Esophagus muscularis mucosa (tissue), 4 donors: ENCODE measurements at regions not wholly inside any gene's neighbourhood (a gene's known extent, or its start where the extent isn't known, plus 50 kb on each side); places are given as distances from the start of the nearest gene placed in this dataset.

Experiments used
- DNase-seq: peaks from one replicate; pipeline ENCODE4 v3.0.0-alpha.2; 2017; ENCODE audit errors: extremely low spot score
- H3K27ac ChIP-seq, 4 donors: fragments of 200-600 bp; sonication (generic); replicated peaks in 1 of 4; 1 replicate in 3 of 4; 2 replicates in 1 of 4; pipeline ENCODE4 v1.5.1; 2016 to 2019; ENCODE audit warnings: mild to moderate bottlenecking in 1 of 4
- H3K27me3 ChIP-seq, 4 donors: fragments of 200-600 bp; sonication (generic); one replicate each; pipeline versions ENCODE4 v1.5.1 to v1.6.0; 2016 to 2019
- H3K36me3 ChIP-seq, 4 donors: fragments of 200-600 bp; sonication (generic); one replicate each; pipeline ENCODE4 v1.5.1; 2016 to 2019
- H3K4me1 ChIP-seq, 4 donors: fragments of 200-600 bp; sonication (generic); one replicate each; pipeline ENCODE4 v1.5.1; 2016 to 2019
- H3K4me3 ChIP-seq, 4 donors: fragments of 200-600 bp; sonication (generic); 1 replicate in 2 of 4; 2 replicates in 2 of 4; pipeline ENCODE4 v1.5.1; 2016 to 2019; ENCODE audit warnings: mild to moderate bottlenecking in 4 of 4, moderate library complexity in 1 of 4
- H3K9me3 ChIP-seq, 4 donors: fragments of 200-600 bp; sonication (generic); 1 replicate in 3 of 4; 2 replicates in 1 of 4; pipeline ENCODE4 v1.5.1; 2016 to 2019
- EP300 ChIP-seq: sonication (generic); formaldehyde crosslinking; IDR thresholded peaks from one replicate; pipeline ENCODE4 v1.6.1; 2017; ENCODE audit warnings: antibody characterized with exemption
- POLR2A ChIP-seq: fragments of 450-650 bp; IDR thresholded peaks from one replicate; pipeline ENCODE4 v1.6.1; 2017; ENCODE audit warnings: antibody characterized with exemption, moderate library complexity, mild to moderate bottlenecking, low read depth
- POLR2AphosphoS5 ChIP-seq, 2 donors: sonication (generic); formaldehyde crosslinking; IDR thresholded peaks; one replicate each; pipeline ENCODE4 v1.6.1; 2017; ENCODE audit warnings: antibody characterized with exemption in 2 of 2
- WGBS: methylation state at CpG from one replicate; pipeline ENCODE4 v1.1.5; 2018; 5-methylcytosine and 5-hydroxymethylcytosine counted together
- intact Hi-C: fragments of 100-400 bp; cut with DNase I; formaldehyde crosslinking; loops from one replicate; pipeline ENCODE4 v1.15.1; 2023
- TF ChIP-seq, protein P1 (sequence below), 3 experiments: fragments of 200-600 bp in 2 of 3; fragments of 450-650 bp in 1 of 3; sonication (generic) in 2 of 3; IDR thresholded peaks; one replicate each; pipeline ENCODE4 v1.5.1; 2017 to 2019; ENCODE audit warnings: antibody characterized with exemption in 3 of 3, mild to moderate bottlenecking in 2 of 3, moderate library complexity in 1 of 3

DNA sequence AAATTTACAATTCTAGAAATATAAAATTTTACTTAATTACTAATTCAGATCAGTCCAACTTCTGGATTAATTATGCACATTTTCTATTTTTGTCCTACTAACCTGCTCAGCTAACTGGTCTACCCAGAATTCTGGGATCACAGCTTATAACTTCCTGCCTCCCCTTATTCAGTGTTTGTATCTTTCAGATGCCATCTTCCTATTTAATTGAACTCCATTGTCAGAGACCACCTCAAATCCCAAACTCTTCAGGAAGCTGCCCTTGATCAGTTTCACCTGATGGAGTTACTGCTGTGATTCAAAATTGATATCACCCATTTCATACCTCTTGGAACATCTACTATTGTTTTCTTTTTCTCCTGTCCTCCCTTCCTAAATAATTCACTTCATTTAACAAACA is 259.2 kb downstream of the WDR11 start:
- no peak overlapping the region for H3K4me3 ChIP-seq
- no peaks in the 10 kb centered on the region for H3K4me1 ChIP-seq
- no peaks in the 10 kb centered on the region for H3K9me3 ChIP-seq
- H3K27me3 ChIP-seq: no peaks in the 10 kb centered on the region
- no peaks in the 10 kb centered on the region for H3K36me3 ChIP-seq
- DNase-seq: no peak
- H3K27ac ChIP-seq: no peak overlapping the region
- intact Hi-C loops: no loop called here
- TF ChIP-seq POLR2AphosphoS5 (IDR thresholded peaks at IDR 0.05) (no peak), EP300 (no peak), POLR2A (no peak)
- TF ChIP-seq, protein P1, sequence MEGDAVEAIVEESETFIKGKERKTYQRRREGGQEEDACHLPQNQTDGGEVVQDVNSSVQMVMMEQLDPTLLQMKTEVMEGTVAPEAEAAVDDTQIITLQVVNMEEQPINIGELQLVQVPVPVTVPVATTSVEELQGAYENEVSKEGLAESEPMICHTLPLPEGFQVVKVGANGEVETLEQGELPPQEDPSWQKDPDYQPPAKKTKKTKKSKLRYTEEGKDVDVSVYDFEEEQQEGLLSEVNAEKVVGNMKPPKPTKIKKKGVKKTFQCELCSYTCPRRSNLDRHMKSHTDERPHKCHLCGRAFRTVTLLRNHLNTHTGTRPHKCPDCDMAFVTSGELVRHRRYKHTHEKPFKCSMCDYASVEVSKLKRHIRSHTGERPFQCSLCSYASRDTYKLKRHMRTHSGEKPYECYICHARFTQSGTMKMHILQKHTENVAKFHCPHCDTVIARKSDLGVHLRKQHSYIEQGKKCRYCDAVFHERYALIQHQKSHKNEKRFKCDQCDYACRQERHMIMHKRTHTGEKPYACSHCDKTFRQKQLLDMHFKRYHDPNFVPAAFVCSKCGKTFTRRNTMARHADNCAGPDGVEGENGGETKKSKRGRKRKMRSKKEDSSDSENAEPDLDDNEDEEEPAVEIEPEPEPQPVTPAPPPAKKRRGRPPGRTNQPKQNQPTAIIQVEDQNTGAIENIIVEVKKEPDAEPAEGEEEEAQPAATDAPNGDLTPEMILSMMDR (IDR thresholded peaks at IDR 0.05): no peak

DNA sequence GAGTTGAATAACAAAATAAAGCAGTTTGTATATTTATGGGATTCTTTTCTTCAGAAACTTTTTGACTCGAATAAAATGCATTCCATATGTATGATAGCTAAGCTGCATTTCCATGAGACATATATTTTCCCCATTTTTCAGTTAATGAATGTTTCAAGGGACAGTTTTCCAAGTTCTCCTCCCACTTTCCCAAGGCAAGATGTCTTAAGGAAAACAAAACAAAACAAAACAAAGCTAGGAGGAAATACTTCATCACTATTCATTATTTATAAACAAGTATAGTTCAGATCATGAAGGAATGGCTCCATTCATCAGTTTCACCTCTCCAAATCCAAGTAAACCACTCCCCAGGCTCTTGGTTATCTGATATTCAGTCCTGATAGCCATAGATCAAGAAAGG is 261.0 kb downstream of the WDR11 start:
- 61% methylated on average over 1 of the region's 1 CpG for WGBS
- Histone ChIP-seq H3K27me3 (no peaks in the 10 kb centered on the region), H3K27ac (no peak overlapping the region), H3K4me3 (no peak overlapping the region), H3K9me3 (peaks cover 0 to 7% (median 0%) of the 10 kb centered on the region in 4 donors), H3K36me3 (no peaks in the 10 kb centered on the region), H3K4me1 (no peaks in the 10 kb centered on the region)
- TF ChIP-seq POLR2A (no peak), POLR2AphosphoS5 (IDR thresholded peaks at IDR 0.05) (no peak), EP300 (no peak)
- TF ChIP-seq, protein P1 (IDR thresholded peaks at IDR 0.05): no peak
- intact Hi-C loops: no loop called here
- DNase-seq: no peak

DNA sequence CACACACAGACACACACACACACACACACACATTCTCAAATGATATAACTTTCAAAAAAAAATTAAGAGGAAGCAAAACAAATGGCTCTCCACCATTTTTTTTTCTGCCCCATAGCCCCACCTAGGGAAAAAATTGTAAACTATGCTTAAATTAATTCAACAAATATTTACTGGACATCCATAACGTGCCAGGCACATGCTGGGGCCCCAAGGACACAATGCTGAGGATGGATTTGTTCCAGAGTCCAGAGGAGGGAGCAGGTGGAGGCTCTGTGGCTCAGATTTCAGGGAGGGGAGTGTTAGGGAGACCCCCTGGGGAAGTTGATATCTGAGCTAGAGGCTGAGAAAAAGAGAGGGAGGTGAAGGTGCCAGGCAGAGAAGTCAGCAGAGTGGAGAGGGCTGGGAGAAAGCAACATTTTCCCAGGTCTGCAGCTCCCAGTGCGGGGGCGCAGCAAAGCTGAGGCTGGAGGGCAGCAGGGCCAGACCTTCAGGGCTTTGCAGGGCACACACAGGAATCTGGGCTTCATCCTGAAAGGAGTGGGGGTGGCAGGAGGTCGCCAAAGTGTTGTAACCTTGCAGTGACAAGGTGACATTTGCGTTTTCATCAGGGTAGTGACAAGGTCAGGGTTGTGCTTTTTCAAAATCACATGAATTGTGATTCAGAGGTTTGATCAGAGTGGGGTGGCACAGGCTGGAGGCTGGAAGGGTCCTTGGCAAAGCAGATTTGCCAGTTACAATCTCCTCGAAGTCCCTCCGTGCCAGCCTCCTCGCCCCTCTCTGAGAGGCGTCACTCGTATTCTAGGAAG is 261.6 kb downstream of the WDR11 start:
- TF ChIP-seq POLR2A (no peak), POLR2AphosphoS5 (IDR thresholded peaks at IDR 0.05) (no peak)
- peaks cover 0 to 7% (median 0%) of the 10 kb centered on the region in 4 donors for H3K9me3 ChIP-seq
- H3K27ac ChIP-seq: no peak overlapping the region
- H3K4me3 ChIP-seq: no peak overlapping the region
- WGBS: 82% methylated on average over 10 of the region's 10 CpGs
- no peaks in the 10 kb centered on the region for H3K4me1 ChIP-seq
- no peak for DNase-seq
- intact Hi-C loops: no loop called here
- no peaks in the 10 kb centered on the region for H3K27me3 ChIP-seq
- H3K36me3 ChIP-seq: no peaks in the 10 kb centered on the region

DNA sequence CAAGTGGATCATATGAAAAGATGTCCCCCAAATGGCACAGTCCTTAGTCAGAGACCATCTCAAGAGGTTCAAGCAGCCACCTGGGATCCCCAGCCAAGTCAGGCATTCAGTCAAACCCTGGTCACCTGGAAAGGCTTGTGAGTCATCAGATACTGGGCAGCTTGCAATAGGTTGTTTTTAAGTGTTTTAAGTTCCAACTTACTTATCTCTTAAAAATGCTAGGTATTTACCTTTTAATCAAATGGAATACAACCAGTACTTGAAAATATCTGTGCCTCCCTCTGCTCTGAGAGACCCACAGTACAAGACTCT is 262.2 kb downstream of the WDR11 start:
- DNase-seq: no peak
- intact Hi-C loops: no loop called here
- Histone ChIP-seq H3K27ac (no peak overlapping the region), H3K9me3 (peaks cover 0 to 7% (median 0%) of the 10 kb centered on the region in 4 donors), H3K27me3 (no peaks in the 10 kb centered on the region), H3K4me3 (no peak overlapping the region), H3K36me3 (no peaks in the 10 kb centered on the region), H3K4me1 (no peaks in the 10 kb centered on the region)
- no peak for TF ChIP-seq EP300
- TF ChIP-seq, protein P1 (IDR thresholded peaks at IDR 0.05): no peak
- TF ChIP-seq POLR2A: no peak
- TF ChIP-seq POLR2AphosphoS5 (IDR thresholded peaks at IDR 0.05): no peak

DNA sequence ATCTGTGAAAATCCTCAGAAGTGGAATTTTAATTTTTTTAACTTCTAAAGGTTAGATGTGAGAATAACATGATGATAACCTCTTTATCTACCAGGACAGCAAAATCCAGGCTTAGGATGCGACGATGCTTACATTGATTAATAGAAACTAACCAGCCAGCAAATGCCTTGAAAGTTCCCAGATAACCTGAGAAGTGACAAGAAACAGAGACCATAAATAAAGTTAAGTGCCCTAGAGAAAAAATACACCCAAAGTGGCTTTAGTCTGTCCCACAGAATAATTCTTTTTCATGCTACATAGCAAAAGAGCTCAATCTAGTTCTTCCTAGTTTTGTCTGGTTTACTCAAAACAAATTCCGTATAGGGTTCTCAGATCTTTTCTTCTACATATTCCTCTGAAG is 262.7 kb downstream of the WDR11 start:
- Histone ChIP-seq H3K9me3 (peaks cover 0 to 7% (median 0%) of the 10 kb centered on the region in 4 donors), H3K27ac (no peak overlapping the region), H3K36me3 (no peaks in the 10 kb centered on the region), H3K4me1 (no peaks in the 10 kb centered on the region), H3K4me3 (no peak overlapping the region), H3K27me3 (no peaks in the 10 kb centered on the region)
- no peak for DNase-seq
- no peak for TF ChIP-seq POLR2A
- no peak for TF ChIP-seq POLR2AphosphoS5 (IDR thresholded peaks at IDR 0.05)
- TF ChIP-seq EP300: no peak
- WGBS: 81% methylated on average over 3 of the region's 3 CpGs
- intact Hi-C loops: no loop called here

DNA sequence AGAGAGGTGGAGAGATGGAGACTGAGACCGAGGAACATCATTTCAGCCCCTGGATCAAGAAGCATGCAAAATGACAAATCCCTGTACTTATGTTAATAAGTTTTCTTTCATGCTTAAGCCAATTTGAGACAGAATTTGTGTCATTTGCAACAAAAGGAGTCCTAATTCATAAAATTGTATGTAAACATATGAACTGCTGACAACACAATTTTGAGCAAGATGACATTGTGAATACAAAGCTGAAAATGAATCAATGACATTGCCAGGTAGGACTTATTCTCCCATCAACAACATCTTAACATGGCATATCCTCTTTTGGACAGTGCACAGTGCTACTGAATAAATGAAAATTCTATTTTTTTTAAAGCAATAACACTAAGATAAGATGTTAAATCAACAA is 264.0 kb downstream of the WDR11 start:
- peaks cover 0 to 7% (median 0%) of the 10 kb centered on the region in 4 donors for H3K9me3 ChIP-seq
- H3K27ac ChIP-seq: no peak overlapping the region
- DNase-seq: no peak
- no peak for TF ChIP-seq POLR2AphosphoS5 (IDR thresholded peaks at IDR 0.05)
- no peak for TF ChIP-seq POLR2A
- TF ChIP-seq, protein P1 (IDR thresholded peaks at IDR 0.05): no peak
- TF ChIP-seq EP300: no peak
- H3K4me1 ChIP-seq: no peaks in the 10 kb centered on the region
- no peak overlapping the region for H3K4me3 ChIP-seq
- H3K27me3 ChIP-seq: no peaks in the 10 kb centered on the region
- no peaks in the 10 kb centered on the region for H3K36me3 ChIP-seq
- 79% methylated on average over 1 of the region's 1 CpG for WGBS
- intact Hi-C loops: no loop called here
